ENCODE measurements at regions not wholly inside any gene's neighbourhood (a gene's known extent, or its start where the extent isn't known, plus 50 kb on each side); places are given as distances from the start of the nearest gene placed in this dataset.
A peak's percentile ranks its signal among the peaks of the same experiment; 100 is the strongest.

DNA sequence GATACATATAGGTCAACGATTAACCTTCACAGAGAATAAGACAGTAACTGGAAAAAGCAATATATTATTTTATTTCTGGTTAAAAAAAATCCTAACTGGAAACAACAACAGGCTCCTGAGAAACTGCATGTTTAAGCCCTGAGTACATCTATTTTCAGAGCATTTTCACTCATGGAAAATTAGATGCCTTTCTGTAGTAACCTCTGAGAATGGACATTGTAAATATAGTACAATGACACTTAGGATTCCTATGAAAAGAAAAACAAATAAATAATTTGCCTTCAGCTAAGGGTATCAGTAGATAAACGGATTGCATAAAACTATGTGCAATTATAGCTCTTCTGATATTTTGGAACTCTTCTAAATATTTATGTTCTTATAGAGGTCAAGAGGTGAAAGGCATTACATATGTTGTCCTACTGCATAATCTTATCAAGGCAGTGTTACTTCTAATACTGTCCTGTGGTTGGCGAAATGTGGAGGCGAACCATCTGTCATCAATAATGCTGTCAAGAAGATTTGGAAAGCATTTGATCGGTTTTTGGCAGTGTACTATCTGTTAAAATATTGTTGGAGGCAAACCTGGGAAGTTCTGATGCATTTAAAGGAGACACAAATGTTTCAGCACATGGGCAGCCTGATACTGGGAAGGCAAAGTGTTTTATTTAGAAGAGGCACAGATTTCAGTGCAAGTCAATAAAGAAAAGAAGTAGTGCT lies 381.8 kb downstream of the BTG1 start:
- H3K27me3 ChIP-seq (ENCODE audit: insufficient read depth, low read length) = no peaks in the 10 kb centered on the region
- no peak for DNase-seq (ENCODE audit: low read depth)
- no peaks in the 10 kb centered on the region for H4K20me1 ChIP-seq (ENCODE audit: insufficient read depth, low read length)
- no peak overlapping the region for H3K4me3 Mint-ChIP-seq (ENCODE audit: unreplicated experiment)
- H3K36me3 ChIP-seq (ENCODE audit: insufficient read depth, low read length) = no peaks in the 10 kb centered on the region
- FAIRE-seq = peak; percentile 54
- peaks cover 2% of the 10 kb centered on the region for H3K9me3 Mint-ChIP-seq (ENCODE audit: unreplicated experiment)
- H3K79me2 ChIP-seq (ENCODE audit: insufficient read depth, low read length) = no peaks in the 10 kb centered on the region
- no peaks in the 10 kb centered on the region for H3K27me3 Mint-ChIP-seq (ENCODE audit: low read depth, unreplicated experiment)
- H3K4me1 ChIP-seq (ENCODE audit: insufficient read depth, low read length) = no peaks in the 10 kb centered on the region
- H3K9ac ChIP-seq (ENCODE audit: low read length) = no peak overlapping the region
- H3K9me3 ChIP-seq (ENCODE audit: insufficient read depth, low read depth, low read length) = no peaks in the 10 kb centered on the region
- no peak overlapping the region for H3K4me2 ChIP-seq (ENCODE audit: low read length)
- no peak overlapping the region for H2AFZ ChIP-seq (ENCODE audit: low read depth, low read length)
- TF ChIP-seq, protein P1, sequence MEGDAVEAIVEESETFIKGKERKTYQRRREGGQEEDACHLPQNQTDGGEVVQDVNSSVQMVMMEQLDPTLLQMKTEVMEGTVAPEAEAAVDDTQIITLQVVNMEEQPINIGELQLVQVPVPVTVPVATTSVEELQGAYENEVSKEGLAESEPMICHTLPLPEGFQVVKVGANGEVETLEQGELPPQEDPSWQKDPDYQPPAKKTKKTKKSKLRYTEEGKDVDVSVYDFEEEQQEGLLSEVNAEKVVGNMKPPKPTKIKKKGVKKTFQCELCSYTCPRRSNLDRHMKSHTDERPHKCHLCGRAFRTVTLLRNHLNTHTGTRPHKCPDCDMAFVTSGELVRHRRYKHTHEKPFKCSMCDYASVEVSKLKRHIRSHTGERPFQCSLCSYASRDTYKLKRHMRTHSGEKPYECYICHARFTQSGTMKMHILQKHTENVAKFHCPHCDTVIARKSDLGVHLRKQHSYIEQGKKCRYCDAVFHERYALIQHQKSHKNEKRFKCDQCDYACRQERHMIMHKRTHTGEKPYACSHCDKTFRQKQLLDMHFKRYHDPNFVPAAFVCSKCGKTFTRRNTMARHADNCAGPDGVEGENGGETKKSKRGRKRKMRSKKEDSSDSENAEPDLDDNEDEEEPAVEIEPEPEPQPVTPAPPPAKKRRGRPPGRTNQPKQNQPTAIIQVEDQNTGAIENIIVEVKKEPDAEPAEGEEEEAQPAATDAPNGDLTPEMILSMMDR (IDR thresholded peaks at IDR 0.05; ENCODE audit: insufficient read depth, low read depth, low read length) = no peak
- TF ChIP-seq EZH2 (IDR thresholded peaks at IDR 0.05; ENCODE audit: insufficient read depth, low read length) = no peak
- H3K27ac Mint-ChIP-seq (ENCODE audit: unreplicated experiment) = no peak overlapping the region
- no peak overlapping the region for H3K27ac ChIP-seq (ENCODE audit: low read depth, low read length)
- no peaks in the 10 kb centered on the region for H3K36me3 Mint-ChIP-seq (ENCODE audit: low read depth, unreplicated experiment)
- no peak overlapping the region for H3K4me3 ChIP-seq (ENCODE audit: insufficient read depth, low read depth, low read length)
- no peaks in the 10 kb centered on the region for H3K4me1 Mint-ChIP-seq (ENCODE audit: low read depth, unreplicated experiment)

DNA sequence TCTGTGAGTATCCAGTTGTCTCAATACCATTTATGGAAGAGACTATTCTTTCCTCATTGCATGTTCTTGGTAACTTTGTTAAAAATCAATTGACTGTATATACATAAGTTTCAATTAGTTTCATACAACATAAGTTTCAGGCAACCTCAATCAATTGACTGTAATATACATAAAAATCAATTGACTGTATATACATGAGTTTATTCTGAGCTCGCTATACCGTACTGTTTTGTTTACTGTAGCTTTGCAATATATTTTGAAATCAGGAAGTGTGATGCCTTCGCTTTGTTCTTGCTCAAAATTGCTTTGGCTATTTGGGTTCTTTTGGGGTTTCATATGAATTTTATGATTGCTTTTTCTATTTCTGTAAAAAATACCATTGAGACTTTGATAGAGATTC lies 392.0 kb downstream of the BTG1 start:
- DNase-seq (ENCODE audit: low read depth) (no peak), FAIRE-seq (no peak)
- no peaks in the 10 kb centered on the region for H3K36me3 Mint-ChIP-seq (ENCODE audit: low read depth, unreplicated experiment)
- H3K27me3 Mint-ChIP-seq (ENCODE audit: low read depth, unreplicated experiment) = no peaks in the 10 kb centered on the region
- H3K27ac Mint-ChIP-seq (ENCODE audit: unreplicated experiment) = no peak overlapping the region
- no peaks in the 10 kb centered on the region for H3K27me3 ChIP-seq (ENCODE audit: insufficient read depth, low read length)
- no peaks in the 10 kb centered on the region for H4K20me1 ChIP-seq (ENCODE audit: insufficient read depth, low read length)
- no peak overlapping the region for H3K27ac ChIP-seq (ENCODE audit: low read depth, low read length)
- H3K4me1 Mint-ChIP-seq (ENCODE audit: low read depth, unreplicated experiment) = no peaks in the 10 kb centered on the region
- H3K9me3 ChIP-seq (ENCODE audit: insufficient read depth, low read depth, low read length) = no peaks in the 10 kb centered on the region
- TF ChIP-seq, protein P1 (IDR thresholded peaks at IDR 0.05; ENCODE audit: insufficient read depth, low read depth, low read length) = no peak
- TF ChIP-seq EZH2 (IDR thresholded peaks at IDR 0.05; ENCODE audit: insufficient read depth, low read length) = no peak
- no peaks in the 10 kb centered on the region for H3K79me2 ChIP-seq (ENCODE audit: insufficient read depth, low read length)
- no peak overlapping the region for H3K4me2 ChIP-seq (ENCODE audit: low read length)
- no peak overlapping the region for H3K9ac ChIP-seq (ENCODE audit: low read length)
- H3K4me1 ChIP-seq (ENCODE audit: insufficient read depth, low read length) = no peaks in the 10 kb centered on the region
- no peak overlapping the region for H3K4me3 ChIP-seq (ENCODE audit: insufficient read depth, low read depth, low read length)
- H3K9me3 Mint-ChIP-seq (ENCODE audit: unreplicated experiment) = peaks cover 4% of the 10 kb centered on the region
- H2AFZ ChIP-seq (ENCODE audit: low read depth, low read length) = no peak overlapping the region
- no peaks in the 10 kb centered on the region for H3K36me3 ChIP-seq (ENCODE audit: insufficient read depth, low read length)
- no peak overlapping the region for H3K4me3 Mint-ChIP-seq (ENCODE audit: unreplicated experiment)

DNA sequence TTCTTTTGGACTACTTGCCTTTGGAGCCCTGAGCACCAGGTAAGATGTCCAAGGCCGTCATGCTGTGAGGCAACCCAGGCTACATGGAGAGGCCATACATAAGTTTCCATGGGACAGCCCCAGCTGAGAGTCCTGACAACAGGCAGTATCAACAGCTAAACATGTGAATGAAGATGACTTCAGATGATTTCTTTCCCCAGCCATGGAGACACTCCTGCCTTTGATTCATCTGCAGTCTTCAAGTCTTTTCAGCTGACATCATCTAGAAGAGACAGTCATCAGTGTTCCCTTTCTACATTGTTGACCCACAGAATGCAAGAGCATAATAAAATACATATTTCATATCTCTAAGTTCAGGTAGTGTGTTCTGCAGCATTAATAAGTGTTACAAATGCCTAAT lies 398.7 kb downstream of the BTG1 start:
- H3K9ac ChIP-seq (ENCODE audit: low read length) = no peak overlapping the region
- Mint-ChIP-seq H3K27me3 (ENCODE audit: low read depth, unreplicated experiment) (no peaks in the 10 kb centered on the region), H3K27ac (ENCODE audit: unreplicated experiment) (no peak overlapping the region), H3K9me3 (ENCODE audit: unreplicated experiment) (no peaks in the 10 kb centered on the region), H3K4me1 (ENCODE audit: low read depth, unreplicated experiment) (no peaks in the 10 kb centered on the region), H3K4me3 (ENCODE audit: unreplicated experiment) (no peak overlapping the region), H3K36me3 (ENCODE audit: low read depth, unreplicated experiment) (no peaks in the 10 kb centered on the region)
- H3K9me3 ChIP-seq (ENCODE audit: insufficient read depth, low read depth, low read length) = no peaks in the 10 kb centered on the region
- TF ChIP-seq, protein P1 (IDR thresholded peaks at IDR 0.05; ENCODE audit: insufficient read depth, low read depth, low read length) = no peak
- TF ChIP-seq EZH2 (IDR thresholded peaks at IDR 0.05; ENCODE audit: insufficient read depth, low read length) = no peak
- no peak overlapping the region for H3K27ac ChIP-seq (ENCODE audit: low read depth, low read length)
- no peaks in the 10 kb centered on the region for H3K36me3 ChIP-seq (ENCODE audit: insufficient read depth, low read length)
- no peaks in the 10 kb centered on the region for H3K4me1 ChIP-seq (ENCODE audit: insufficient read depth, low read length)
- no peaks in the 10 kb centered on the region for H3K79me2 ChIP-seq (ENCODE audit: insufficient read depth, low read length)
- DNase-seq (ENCODE audit: low read depth) = no peak
- no peaks in the 10 kb centered on the region for H4K20me1 ChIP-seq (ENCODE audit: insufficient read depth, low read length)
- no peak overlapping the region for H3K4me2 ChIP-seq (ENCODE audit: low read length)
- H2AFZ ChIP-seq (ENCODE audit: low read depth, low read length) = no peak overlapping the region
- no peak overlapping the region for H3K4me3 ChIP-seq (ENCODE audit: insufficient read depth, low read depth, low read length)
- FAIRE-seq = no peak
- H3K27me3 ChIP-seq (ENCODE audit: insufficient read depth, low read length) = no peaks in the 10 kb centered on the region
